GM12874 (cell line): ENCODE measurements at regions not wholly inside any gene's neighbourhood (a gene's known extent, or its start where the extent isn't known, plus 50 kb on each side); places are given as distances from the start of the nearest gene placed in this dataset.

Source experiments
- TF ChIP-seq, protein P1 (sequence below): IDR thresholded peaks from 2 replicates; pipeline ENCODE4 v1.5.1; 2011; ENCODE audit warnings: low read depth, mild to moderate bottlenecking, control low read depth, low read length, moderate library complexity; ENCODE audit not compliant: insufficient read depth

- TF ChIP-seq, protein P1, sequence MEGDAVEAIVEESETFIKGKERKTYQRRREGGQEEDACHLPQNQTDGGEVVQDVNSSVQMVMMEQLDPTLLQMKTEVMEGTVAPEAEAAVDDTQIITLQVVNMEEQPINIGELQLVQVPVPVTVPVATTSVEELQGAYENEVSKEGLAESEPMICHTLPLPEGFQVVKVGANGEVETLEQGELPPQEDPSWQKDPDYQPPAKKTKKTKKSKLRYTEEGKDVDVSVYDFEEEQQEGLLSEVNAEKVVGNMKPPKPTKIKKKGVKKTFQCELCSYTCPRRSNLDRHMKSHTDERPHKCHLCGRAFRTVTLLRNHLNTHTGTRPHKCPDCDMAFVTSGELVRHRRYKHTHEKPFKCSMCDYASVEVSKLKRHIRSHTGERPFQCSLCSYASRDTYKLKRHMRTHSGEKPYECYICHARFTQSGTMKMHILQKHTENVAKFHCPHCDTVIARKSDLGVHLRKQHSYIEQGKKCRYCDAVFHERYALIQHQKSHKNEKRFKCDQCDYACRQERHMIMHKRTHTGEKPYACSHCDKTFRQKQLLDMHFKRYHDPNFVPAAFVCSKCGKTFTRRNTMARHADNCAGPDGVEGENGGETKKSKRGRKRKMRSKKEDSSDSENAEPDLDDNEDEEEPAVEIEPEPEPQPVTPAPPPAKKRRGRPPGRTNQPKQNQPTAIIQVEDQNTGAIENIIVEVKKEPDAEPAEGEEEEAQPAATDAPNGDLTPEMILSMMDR, result no peak
Measured at GRCh38 chr10:44757551-44758205, 153.5 kb upstream of the TMEM72 start.

- TF ChIP-seq, protein P1, result no peak
Measured at GRCh38 chr10:44759122-44759521, 152.0 kb upstream of the TMEM72 start.

GRCh38 chr10:44760513-44760912 lies 150.6 kb upstream of the TMEM72 start:
- TF ChIP-seq, protein P1, result no peak

GRCh38 chr10:44761076-44761475 lies 150.1 kb upstream of the TMEM72 start:
- TF ChIP-seq, protein P1, result no peak

DNA sequence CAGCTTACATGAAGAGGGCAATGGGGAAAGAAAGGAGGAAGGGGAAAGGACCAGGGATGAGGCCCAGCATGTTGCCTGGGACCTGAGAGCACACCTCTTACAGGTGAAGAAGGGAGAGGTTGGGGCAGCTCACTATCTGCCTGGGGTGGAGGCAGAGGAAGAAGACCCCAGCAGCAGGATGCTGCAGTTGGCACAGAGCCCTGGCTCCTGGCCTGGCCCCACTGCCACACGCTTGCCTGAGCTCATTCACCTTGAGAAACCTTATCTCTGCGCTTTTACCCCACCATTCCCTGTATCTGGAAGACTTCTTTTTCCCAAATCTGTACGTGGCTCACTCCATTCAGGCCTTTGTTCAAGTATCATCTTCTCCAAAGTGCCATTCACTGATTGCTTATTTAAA lies 147.8 kb upstream of the TMEM72 start:
- TF ChIP-seq, protein P1, result no peak

- TF ChIP-seq, protein P1, result no peak
Measured at GRCh38 chr10:44765299-44765698, 145.8 kb upstream of the TMEM72 start.

GRCh38 chr10:44766631-44767030 lies 144.5 kb upstream of the TMEM72 start:
- TF ChIP-seq, protein P1, result no peak

DNA sequence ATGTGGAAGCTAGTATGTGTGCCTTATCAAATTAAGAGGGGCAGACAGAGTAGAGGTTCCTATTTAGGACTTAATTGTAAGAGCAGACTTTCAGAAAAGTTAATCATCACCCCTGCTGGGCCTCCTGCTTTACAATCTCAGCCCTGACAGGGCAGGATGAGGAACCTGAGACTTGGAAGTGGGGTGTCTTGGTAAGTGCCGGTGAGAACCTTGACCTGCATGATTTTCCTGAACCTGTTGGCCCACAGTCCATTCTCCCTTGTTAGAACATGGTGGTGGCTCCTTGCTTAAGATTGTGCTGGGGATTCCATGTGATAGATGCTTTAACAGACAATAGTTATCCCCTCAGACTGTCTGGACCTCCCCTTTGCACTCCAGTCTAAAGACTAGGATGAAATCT lies 141.7 kb upstream of the TMEM72 start:
- TF ChIP-seq, protein P1, result no peak
